CD8-positive, alpha-beta memory T cell (primary cell): ENCODE measurements at regions not wholly inside any gene's neighbourhood (a gene's known extent, or its start where the extent isn't known, plus 50 kb on each side); places are given as distances from the start of the nearest gene placed in this dataset.
A peak's percentile ranks its signal among the peaks of the same experiment; 100 is the strongest.
"Not testable (repeated sequence)": the region's sequence is repeated elsewhere in the genome, so short reads cannot be mapped to it uniquely, and the experiment has no call there.

Source experiments
- CTCF ChIA-PET: fragments of 350-600 bp; sonication (Branson Sonifier 250); formaldehyde crosslinking; loops from one replicate; lab custom pipeline; 2021; ENCODE audit warnings: antibody characterized with exemption; lab: Charles Lee
- POLR2A ChIA-PET: fragments of 350-600 bp; sonication (Branson Sonifier 250); formaldehyde crosslinking; loops from one replicate; lab custom pipeline; 2021; ENCODE audit warnings: antibody characterized with exemption; lab: Charles Lee
- DNase-seq, 5 donors: peaks; one replicate each; pipeline versions ENCODE4 v3.0.0 to v3.0.0-alpha.2; 2020 to 2022; ENCODE audit warnings: mixed read lengths in 1 of 5
- H3K27ac ChIP-seq: one replicate; pipeline ENCODE4 v1.7.0; 2013; ENCODE audit warnings: low read depth, mild to moderate bottlenecking, low read length, moderate library complexity
- H3K27me3 ChIP-seq: 2 replicates; pipeline ENCODE4 v1.7.0; 2013; ENCODE audit warnings: low read length, mild to moderate bottlenecking; ENCODE audit not compliant: insufficient read depth, poor library complexity, severe bottlenecking
- H3K36me3 ChIP-seq: 2 replicates; pipeline ENCODE4 v1.7.0; 2013; ENCODE audit warnings: mild to moderate bottlenecking, low read length, moderate library complexity; ENCODE audit not compliant: insufficient read depth
- H3K4me1 ChIP-seq: 2 replicates; pipeline ENCODE4 v1.7.0; 2013; ENCODE audit warnings: mild to moderate bottlenecking, low read length, moderate library complexity; ENCODE audit not compliant: insufficient read depth
- H3K4me3 ChIP-seq: 2 replicates; pipeline ENCODE4 v1.7.0; 2013; ENCODE audit warnings: mild to moderate bottlenecking, low read length
- H3K9me3 ChIP-seq: 2 replicates; pipeline ENCODE4 v1.7.0; 2013; ENCODE audit warnings: mild to moderate bottlenecking, low read length
- H3K27ac Mint-ChIP-seq, 8 donors: one replicate each; pipeline ENCODE4 v1.8.0; 2020 to 2021; ENCODE audit warnings: mixed read lengths in 8 of 8, mild to moderate bottlenecking in 6 of 8, inconsistent platforms in 3 of 8, moderate library complexity in 3 of 8
- H3K27me3 Mint-ChIP-seq, 2 donors: one replicate each; pipeline ENCODE4 v1.8.0; 2020 to 2021; ENCODE audit warnings: mixed read lengths in 2 of 2, mild to moderate bottlenecking in 1 of 2, moderate library complexity in 1 of 2
- H3K36me3 Mint-ChIP-seq, 3 donors: one replicate each; pipeline ENCODE4 v1.8.0; 2020 to 2021; ENCODE audit warnings: mixed read lengths in 3 of 3, inconsistent platforms in 1 of 3, mild to moderate bottlenecking in 1 of 3
- H3K4me1 Mint-ChIP-seq, 3 donors: one replicate each; pipeline ENCODE4 v1.8.0; 2020 to 2021; ENCODE audit warnings: mixed read lengths in 3 of 3, inconsistent platforms in 1 of 3, mild to moderate bottlenecking in 1 of 3
- H3K4me3 Mint-ChIP-seq, 7 donors: one replicate each; pipeline ENCODE4 v1.8.0; 2020 to 2021; ENCODE audit warnings: mixed read lengths in 7 of 7, mild to moderate bottlenecking in 6 of 7, moderate library complexity in 4 of 7, inconsistent platforms in 2 of 7
- H3K9me3 Mint-ChIP-seq, 5 donors: one replicate each; pipeline ENCODE4 v1.8.0; 2020 to 2022; ENCODE audit warnings: mixed read lengths in 5 of 5, mild to moderate bottlenecking in 3 of 5, moderate library complexity in 2 of 5, inconsistent platforms in 1 of 5

GRCh38 chr22:23435186-23435585, 144.9 kb downstream of the IGLL1 start:
- CTCF ChIA-PET, H3K36me3 Mint-ChIP-seq: not testable (repeated sequence)
- peaks cover 3 to 24% of the 10 kb centered on the region in 2 donors for H3K27me3 Mint-ChIP-seq

DNA sequence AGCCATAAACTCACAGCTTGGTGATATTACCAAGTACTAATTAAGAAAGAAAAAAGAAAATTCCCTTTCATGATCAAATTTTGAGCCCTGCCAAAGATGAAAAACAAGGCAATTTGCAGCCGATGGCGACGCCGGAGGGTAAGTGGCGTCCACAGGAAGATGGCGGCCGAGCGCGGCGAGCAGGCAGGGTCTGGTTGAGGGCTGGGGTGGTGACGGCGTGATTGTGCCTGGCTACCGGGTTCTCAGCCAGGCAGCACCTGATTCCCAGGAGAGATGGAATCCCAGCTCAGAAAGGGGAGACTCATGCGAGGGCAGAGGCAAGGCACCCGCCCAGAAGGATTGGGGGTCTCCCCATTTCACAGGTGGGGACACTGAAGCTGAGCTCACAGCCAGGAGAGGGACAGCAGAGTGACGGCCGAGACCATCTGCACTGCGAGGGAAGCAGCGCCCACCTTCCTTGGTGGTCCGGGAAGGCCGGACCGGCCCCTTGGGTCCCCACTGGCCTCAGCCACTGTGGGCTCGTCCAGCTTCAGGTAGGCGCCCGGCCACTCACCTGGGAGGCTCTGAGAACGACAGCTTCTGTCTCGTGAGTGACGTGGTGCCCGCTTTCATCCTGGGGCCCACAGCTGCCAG, 145.8 kb downstream of the IGLL1 start:
- H3K27ac Mint-ChIP-seq, DNase-seq, H3K9me3 ChIP-seq, H3K27ac ChIP-seq, H3K27me3 ChIP-seq, CTCF ChIA-PET, POLR2A ChIA-PET, H3K4me1 ChIP-seq, H3K36me3 ChIP-seq, H3K4me3 ChIP-seq: not testable (repeated sequence)
- peaks cover 7 to 11% (median 10%) of the 10 kb centered on the region in 3 donors for H3K4me1 Mint-ChIP-seq
- peaks cover 4 to 17% (median 6%) of the 10 kb centered on the region in 3 donors for H3K36me3 Mint-ChIP-seq
- peak overlapping the region in 1 of 7 donors; percentile 19 for H3K4me3 Mint-ChIP-seq
- H3K27me3 Mint-ChIP-seq = peaks cover 5 to 24% of the 10 kb centered on the region in 2 donors
- H3K9me3 Mint-ChIP-seq = peaks cover 9 to 18% (median 12%) of the 10 kb centered on the region in 5 donors

More at GRCh38 chr22:23435186-23435585, 144.9 kb downstream of the IGLL1 start:
- H3K27me3 ChIP-seq, H3K27ac ChIP-seq, POLR2A ChIA-PET, H3K9me3 Mint-ChIP-seq, DNase-seq, H3K27ac Mint-ChIP-seq, H3K9me3 ChIP-seq, H3K4me1 ChIP-seq, H3K4me3 ChIP-seq, H3K36me3 ChIP-seq, H3K4me3 Mint-ChIP-seq: not testable (repeated sequence)
- H3K4me1 Mint-ChIP-seq = peaks cover 7 to 11% (median 10%) of the 10 kb centered on the region in 3 donors

GRCh38 chr22:23433127-23434005, 146.7 kb downstream of the IGLL1 start:
- H3K27ac Mint-ChIP-seq = peak overlapping the region in 1 of 8 donors; percentile 74
- POLR2A ChIA-PET, H3K36me3 ChIP-seq, H3K4me3 ChIP-seq, H3K9me3 ChIP-seq, H3K4me1 ChIP-seq, CTCF ChIA-PET, H3K27me3 ChIP-seq, H3K27ac ChIP-seq: not testable (repeated sequence)
- H3K36me3 Mint-ChIP-seq = peaks cover 4 to 17% (median 6%) of the 10 kb centered on the region in 3 donors
- H3K27me3 Mint-ChIP-seq = peaks cover 5 to 21% of the 10 kb centered on the region in 2 donors
- H3K4me3 Mint-ChIP-seq = peak overlapping the region in 6 of 7 donors; percentile 31 to 85 (median 54)
- peaks cover 7 to 11% (median 10%) of the 10 kb centered on the region in 3 donors for H3K4me1 Mint-ChIP-seq
- peak in 2 of 5 donors; percentile 15 to 45 for DNase-seq
- peaks cover 9 to 19% (median 13%) of the 10 kb centered on the region in 5 donors for H3K9me3 Mint-ChIP-seq

GRCh38 chr22:23432719-23433118, 147.4 kb downstream of the IGLL1 start:
- H3K36me3 ChIP-seq, H3K4me1 ChIP-seq, H3K27ac Mint-ChIP-seq: not testable (repeated sequence)

DNA sequence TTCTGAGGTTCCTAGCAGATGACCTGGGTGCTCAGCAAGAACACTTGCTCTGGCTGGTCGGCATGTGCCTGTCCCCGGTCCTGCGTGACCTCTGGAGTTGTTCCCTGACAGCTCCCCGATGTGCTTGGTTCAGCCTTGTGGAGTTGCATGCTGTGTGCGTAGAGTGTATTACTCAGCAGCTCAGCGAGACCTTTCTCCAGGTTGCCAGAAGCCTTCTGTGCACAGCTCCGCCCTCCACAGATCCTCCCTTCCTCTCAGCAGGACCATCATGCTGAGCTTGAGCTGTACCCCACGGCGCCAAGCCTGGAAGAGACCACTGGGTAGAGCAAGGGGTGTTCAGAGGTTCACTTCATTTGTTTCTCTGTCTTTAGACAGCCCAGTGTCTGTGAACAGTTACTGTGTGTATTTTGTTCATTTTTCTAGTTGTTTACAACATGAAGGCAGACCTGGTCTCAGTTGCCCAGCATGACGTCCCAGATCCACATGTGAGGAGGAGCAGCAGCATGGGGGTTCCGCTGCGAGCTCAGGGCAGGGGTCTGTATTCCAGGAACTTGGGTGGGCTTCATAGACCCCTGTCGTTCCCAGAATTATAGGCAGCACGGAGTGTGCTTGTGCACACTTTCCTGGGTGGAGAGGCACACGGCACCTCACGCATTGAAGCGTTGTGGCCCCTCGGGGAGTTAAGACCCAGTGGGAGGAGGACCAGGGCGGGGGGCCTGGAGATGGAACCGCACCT, 148.6 kb downstream of the IGLL1 start:
- peak overlapping the region in 3 of 7 donors; percentile 11 to 28 (median 15) for H3K4me3 Mint-ChIP-seq
- CTCF ChIA-PET = interaction anchor here (1.3 kb wide), 1 partner anchor 46 kb away, joined by 3 read pairs; no protein-coding TSS in a partner anchor
- POLR2A ChIA-PET = no interaction called here

More at GRCh38 chr22:23432719-23433118, 147.4 kb downstream of the IGLL1 start:
- peaks cover 9 to 24% (median 17%) of the 10 kb centered on the region in 5 donors for H3K9me3 Mint-ChIP-seq
- POLR2A ChIA-PET, H3K27ac ChIP-seq, H3K9me3 ChIP-seq, CTCF ChIA-PET, H3K4me3 ChIP-seq, DNase-seq, H3K27me3 ChIP-seq: not testable (repeated sequence)
- peaks cover 4 to 17% (median 6%) of the 10 kb centered on the region in 3 donors for H3K36me3 Mint-ChIP-seq
- H3K4me1 Mint-ChIP-seq = peaks cover 7 to 11% (median 10%) of the 10 kb centered on the region in 3 donors
- H3K27me3 Mint-ChIP-seq = peaks cover 5 to 20% of the 10 kb centered on the region in 2 donors
- peak overlapping the region in 4 of 7 donors; percentile 49 to 85 (median 54) for H3K4me3 Mint-ChIP-seq

GRCh38 chr22:23424551-23425068, 155.5 kb downstream of the IGLL1 start:
- not testable (repeated sequence) for H3K4me3 ChIP-seq

More for the DNA sequence above, 148.6 kb downstream of the IGLL1 start:
- H3K27me3 Mint-ChIP-seq = peaks cover 2 to 20% of the 10 kb centered on the region in 2 donors
- H3K4me3 ChIP-seq = no peak overlapping the region
- peak overlapping the region in 3 of 8 donors; percentile 26 to 54 (median 29) for H3K27ac Mint-ChIP-seq
- peaks cover 4 to 17% (median 6%) of the 10 kb centered on the region in 3 donors for H3K36me3 Mint-ChIP-seq
- H3K27ac ChIP-seq = no peak overlapping the region
- H3K27me3 ChIP-seq = no peaks in the 10 kb centered on the region
- no peaks in the 10 kb centered on the region for H3K9me3 ChIP-seq
- no peaks in the 10 kb centered on the region for H3K36me3 ChIP-seq
- peaks cover 9 to 26% (median 19%) of the 10 kb centered on the region in 5 donors for H3K9me3 Mint-ChIP-seq
- no peak for DNase-seq
- peaks cover 4% of the 10 kb centered on the region for H3K4me1 ChIP-seq
- H3K4me1 Mint-ChIP-seq = peaks cover 7 to 11% (median 10%) of the 10 kb centered on the region in 3 donors

GRCh38 chr22:23424031-23424430, 156.1 kb downstream of the IGLL1 start:
- H3K4me1 Mint-ChIP-seq = no peaks in the 10 kb centered on the region
- Histone ChIP-seq H3K4me3 (no peak overlapping the region), H3K27ac (no peak overlapping the region), H3K36me3 (no peaks in the 10 kb centered on the region), H3K9me3 (no peaks in the 10 kb centered on the region), H3K27me3 (no peaks in the 10 kb centered on the region), H3K4me1 (no peaks in the 10 kb centered on the region)
- no peaks in the 10 kb centered on the region for H3K36me3 Mint-ChIP-seq
- H3K27ac Mint-ChIP-seq = peak overlapping the region in 1 of 8 donors; percentile 75
- DNase-seq = no peak
- ChIA-PET CTCF (no interaction called here), POLR2A (no interaction called here)
- H3K27me3 Mint-ChIP-seq = peaks cover 2 to 13% of the 10 kb centered on the region in 2 donors
- peaks cover 0 to 7% (median 6%) of the 10 kb centered on the region in 5 donors for H3K9me3 Mint-ChIP-seq
- H3K4me3 Mint-ChIP-seq = no peak overlapping the region

More at GRCh38 chr22:23424551-23425068, 155.5 kb downstream of the IGLL1 start:
- H3K27me3 Mint-ChIP-seq, H3K27ac Mint-ChIP-seq, H3K27ac ChIP-seq, H3K36me3 ChIP-seq, POLR2A ChIA-PET, H3K4me3 Mint-ChIP-seq, H3K4me1 ChIP-seq, CTCF ChIA-PET, H3K4me1 Mint-ChIP-seq, H3K9me3 ChIP-seq, H3K36me3 Mint-ChIP-seq, H3K27me3 ChIP-seq, DNase-seq: not testable (repeated sequence)
- H3K9me3 Mint-ChIP-seq = peaks cover 3 to 12% (median 10%) of the 10 kb centered on the region in 5 donors
